Skin of body (tissue), 1 donor: ENCODE measurements at regions not wholly inside any gene's neighbourhood (a gene's known extent, or its start where the extent isn't known, plus 50 kb on each side); places are given as distances from the start of the nearest gene placed in this dataset.
"Not testable (repeated sequence)": the region's sequence is repeated elsewhere in the genome, so short reads cannot be mapped to it uniquely, and the experiment has no call there.

ENCODE experiments used
- DNase-seq: peaks from one replicate; lab custom pipeline; 2025; lab: John Stamatoyannopoulos, UW

DNA sequence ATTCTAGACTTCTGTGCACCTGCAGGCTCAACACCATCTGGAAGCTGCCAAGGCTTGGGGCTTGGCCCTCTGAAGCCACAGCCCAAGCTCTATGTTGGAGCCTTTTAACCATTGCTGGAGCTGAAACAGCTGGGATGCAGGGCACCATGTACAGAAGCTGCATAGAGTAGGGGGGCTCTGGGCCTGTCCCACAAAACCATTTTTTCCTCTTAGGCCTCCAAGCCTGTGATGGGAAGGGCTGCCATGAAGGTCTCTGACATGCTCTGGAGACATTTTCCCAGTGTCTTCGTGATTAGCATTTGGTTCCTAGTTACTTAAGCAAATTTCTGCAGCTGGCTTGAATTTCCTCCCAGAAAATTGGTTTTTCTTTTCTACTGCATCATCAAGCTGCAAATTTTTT lies 999.3 kb upstream of the GRIA3 start:
- DNase-seq, result no peak

DNA sequence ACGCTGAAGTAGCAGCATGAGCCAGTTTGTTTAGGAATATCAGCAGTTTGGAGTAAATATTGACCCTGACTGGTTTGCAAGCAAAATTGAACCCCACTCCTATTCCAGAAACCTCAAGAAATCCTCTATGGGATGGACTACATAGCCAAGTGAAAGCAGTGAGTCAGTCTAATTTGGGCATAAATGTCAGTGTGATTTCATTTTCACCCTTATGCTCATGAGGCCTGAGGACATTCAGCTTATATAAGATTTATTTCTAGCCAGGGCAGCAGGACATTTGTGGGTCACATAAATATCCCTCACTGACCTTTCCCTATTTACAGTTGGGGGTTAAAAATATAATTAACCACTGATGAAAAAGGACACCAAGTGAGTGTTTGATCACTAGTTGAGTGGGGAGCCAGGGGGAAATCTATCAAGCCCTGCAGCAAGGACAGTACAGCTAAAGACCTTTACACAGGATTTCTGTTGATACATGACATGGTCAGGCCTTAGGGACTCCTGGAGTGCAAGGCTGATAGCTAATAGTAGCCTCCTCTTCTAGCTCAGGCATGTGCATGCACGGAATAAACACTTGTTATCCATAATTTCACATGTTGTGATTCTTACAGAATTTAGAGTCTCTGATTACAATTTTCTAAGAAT lies 996.9 kb upstream of the GRIA3 start:
- no peak for DNase-seq

DNA sequence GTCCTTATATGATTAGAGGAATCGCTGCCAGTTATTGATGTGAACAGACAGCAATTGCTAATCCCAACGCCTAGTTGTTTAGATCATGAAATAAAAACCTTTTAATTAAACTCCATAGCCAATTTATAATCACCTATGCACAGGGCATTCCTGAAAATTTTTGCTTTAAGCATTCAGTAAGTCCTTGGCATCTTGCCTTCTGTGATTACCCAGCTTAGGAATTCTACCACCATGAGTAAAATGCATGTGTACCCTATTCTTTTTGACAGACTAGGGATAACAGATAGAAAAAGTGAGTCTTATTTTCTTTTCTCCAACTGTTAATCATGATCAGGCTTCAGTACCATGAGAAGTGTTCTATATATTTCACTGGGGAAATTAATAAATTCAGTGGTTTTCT lies 995.3 kb upstream of the GRIA3 start:
- DNase-seq, result no peak

GRCh38 chrX:122196343-122196742 lies 987.7 kb upstream of the GRIA3 start:
- DNase-seq, result no peak

DNA sequence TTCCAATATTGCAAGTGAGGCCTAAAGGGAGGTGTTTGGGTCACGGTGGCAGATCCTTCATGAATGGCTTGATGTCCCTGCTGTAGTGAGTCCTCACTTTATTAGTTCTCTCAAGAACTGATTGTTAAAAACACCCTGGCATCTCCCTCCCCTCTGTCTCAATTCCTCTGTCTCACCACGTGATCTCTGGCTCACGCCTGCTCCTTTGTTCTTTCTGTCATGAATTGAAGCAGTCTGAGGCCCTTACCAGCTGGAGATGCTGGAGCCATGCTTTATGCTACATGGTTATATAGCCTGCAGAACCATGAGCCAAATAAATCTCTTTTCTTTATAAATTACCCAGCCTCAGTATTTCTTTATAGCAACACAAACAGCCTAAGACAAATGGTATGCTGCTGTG lies 980.7 kb upstream of the GRIA3 start:
- no peak for DNase-seq

DNA sequence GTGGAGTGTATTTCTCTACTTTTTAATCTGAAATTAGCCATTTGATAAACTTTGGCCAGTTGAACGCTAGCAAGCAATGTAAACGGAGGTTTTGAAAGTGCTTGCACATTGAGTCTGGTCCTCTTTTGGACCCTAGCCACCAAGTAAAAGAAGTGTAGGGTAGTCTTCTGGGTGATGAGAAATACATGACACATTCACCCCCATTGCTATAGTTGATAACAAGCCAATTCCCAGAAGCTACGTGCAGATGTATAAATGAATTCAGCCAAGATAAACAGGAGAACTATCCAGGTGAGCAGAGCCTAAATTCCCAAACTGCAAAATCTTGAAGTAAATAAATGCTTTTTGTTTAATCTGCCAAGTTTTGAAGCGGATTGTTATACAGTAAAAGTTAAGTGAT lies 965.4 kb upstream of the GRIA3 start:
- no peak for DNase-seq

- no peak for DNase-seq
These were observed 964.9 kb upstream of the GRIA3 start for GRCh38 chrX:122219226-122219625.

DNA sequence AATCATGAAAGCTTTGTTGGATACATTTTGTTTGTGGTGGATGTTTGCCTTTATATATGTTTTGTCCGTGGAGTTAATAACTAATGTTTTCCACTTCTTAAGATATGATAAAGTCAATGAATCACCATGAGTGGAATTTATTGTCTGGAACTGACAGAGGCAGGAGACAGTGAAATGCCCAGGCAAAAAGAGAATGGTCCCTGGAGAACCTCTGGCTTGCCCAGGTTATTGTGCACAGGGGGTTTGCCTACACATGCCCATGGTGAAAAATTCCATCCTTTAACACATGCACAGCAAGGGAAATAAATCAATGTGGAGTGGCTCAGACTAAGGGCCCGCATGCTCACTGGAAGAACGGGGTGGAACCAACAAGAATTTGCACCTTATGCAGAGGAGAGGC lies 964.3 kb upstream of the GRIA3 start:
- no peak for DNase-seq

- DNase-seq, result no peak
These were observed 963.3 kb upstream of the GRIA3 start for GRCh38 chrX:122220644-122221373.

DNA sequence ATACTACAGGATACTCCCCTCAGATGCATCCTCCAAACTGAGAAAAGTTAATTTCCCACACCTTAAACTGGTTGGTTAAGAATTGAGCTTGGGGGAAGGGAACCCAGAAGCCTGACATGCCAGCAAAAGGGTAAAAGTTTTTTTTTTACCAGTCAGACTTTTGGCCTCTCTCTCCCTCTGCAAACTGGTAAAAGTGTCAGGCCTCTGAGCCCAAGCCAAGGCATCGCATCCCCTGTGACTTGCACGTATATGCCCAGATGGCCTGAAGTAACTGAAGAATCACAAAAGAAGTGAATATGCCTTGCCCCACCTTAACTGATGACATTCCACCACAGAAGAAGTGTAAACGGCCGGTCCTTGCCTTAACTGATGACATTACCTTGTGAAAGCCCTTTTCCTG lies 962.3 kb upstream of the GRIA3 start:
- DNase-seq, result not testable (repeated sequence)

GRCh38 chrX:122224137-122224536 lies 959.9 kb upstream of the GRIA3 start:
- not testable (repeated sequence) for DNase-seq

DNA sequence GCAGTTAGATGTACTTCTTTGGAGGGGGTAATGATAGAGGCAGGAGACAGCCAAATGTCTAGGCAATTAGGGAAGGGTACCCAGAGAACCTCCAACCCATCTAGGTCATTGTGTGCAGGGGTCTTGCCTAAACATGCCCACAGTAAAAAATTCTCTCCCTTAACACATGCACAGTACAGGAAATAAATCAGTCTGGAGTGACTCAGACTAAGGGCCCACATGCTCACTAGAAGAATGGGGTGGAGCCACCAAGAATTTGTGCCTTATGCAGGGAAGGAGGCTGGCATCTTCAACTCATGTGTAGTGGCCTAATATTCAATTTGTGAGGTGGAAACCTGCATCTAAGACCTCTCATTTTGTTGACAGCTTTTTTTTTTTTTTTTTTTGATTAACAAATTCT lies 945.3 kb upstream of the GRIA3 start:
- no peak for DNase-seq

DNA sequence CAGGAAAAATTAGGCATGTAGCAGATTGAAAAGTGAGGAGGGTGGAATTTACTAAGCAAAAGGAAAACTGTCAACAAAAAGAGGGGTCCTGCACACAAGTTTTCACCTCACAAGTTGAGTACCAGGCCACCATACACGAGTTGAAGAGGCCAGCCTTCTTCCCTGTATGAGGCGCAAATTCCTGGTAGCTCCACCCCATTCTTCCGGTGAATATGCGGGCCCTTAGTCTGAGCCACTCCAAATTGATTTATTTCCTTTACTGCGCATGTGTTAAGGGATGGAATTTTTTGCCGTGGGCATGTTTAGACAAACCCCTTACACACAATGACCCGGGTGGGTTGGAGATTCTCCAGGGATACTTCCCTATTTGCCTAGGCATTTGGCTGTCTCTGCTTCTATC lies 942.1 kb upstream of the GRIA3 start:
- DNase-seq, result no peak

DNA sequence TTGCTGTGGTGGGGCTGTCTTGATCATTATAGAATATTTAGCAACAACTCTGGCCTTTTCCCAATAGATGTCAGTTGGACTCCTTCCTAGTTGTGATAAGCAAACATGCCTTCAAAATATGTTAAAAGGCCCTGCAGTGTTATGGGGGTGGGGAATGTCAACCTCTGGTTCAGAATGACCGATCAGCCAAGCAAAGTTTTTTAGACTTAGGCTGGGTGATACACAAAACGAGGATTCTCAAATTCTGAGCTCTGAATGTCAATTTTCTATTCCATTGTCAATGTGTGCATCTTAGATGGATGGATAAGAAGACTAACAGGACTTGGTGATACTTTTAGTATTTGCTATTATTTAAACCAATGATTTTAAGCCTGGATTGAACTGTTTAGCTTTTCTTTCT lies 940.0 kb upstream of the GRIA3 start:
- DNase-seq, result no peak

DNA sequence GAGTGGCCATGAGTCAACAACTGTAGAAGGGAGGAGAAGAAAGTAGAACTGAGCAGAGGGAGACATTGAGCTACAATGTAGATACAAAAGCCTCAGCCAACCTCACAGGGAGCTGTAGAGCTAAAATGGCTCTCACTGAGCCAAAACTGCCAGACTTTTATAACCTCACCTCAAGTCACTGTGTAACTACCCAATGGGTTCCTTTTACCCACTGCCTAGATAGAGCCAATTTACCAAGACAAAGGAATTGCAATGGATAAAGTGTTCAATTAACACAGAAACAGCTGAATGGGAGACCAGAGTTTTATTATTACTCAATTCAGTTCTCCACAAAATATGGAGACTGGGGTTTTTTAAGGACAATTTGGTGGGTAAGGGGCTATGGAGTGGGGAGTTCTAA lies 938.9 kb upstream of the GRIA3 start:
- DNase-seq, result no peak

DNA sequence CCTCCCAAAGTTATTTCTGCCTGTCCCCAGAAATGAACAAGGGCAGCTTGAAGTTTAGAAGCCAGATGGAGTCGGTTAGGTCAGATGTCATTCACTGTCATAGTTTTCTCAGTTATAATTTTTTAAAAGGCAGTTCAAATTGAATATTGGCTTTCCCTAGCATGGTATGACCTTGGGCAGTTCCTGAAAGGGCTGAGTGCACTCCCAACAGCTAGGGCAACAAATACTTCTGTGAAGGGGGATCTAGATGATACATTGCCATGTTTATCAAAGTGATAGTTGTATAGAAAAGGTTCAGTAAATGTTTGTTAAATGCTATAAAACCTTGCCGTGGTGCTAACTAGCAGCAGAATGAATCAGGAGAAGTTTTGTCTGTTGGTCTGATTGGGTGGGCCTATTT lies 938.1 kb upstream of the GRIA3 start:
- no peak for DNase-seq

DNA sequence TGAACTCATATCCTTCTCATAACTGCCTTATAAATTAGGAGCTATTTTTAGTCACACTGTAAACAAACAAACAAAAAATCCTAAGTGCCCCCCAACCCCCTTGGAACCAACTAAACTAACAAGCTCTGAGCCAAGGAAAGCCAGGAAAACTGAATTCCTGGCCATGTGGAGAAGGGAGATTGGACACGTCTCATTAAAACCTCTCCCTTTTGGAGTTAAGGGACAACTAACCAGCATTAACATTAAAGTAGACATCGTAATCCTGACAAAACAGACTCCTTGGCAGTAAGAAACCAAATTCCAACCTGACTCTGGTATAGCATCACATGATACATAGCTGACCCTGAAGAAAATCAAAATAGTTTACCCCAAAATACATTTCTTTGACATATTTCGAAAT lies 937.1 kb upstream of the GRIA3 start:
- DNase-seq, result no peak

DNA sequence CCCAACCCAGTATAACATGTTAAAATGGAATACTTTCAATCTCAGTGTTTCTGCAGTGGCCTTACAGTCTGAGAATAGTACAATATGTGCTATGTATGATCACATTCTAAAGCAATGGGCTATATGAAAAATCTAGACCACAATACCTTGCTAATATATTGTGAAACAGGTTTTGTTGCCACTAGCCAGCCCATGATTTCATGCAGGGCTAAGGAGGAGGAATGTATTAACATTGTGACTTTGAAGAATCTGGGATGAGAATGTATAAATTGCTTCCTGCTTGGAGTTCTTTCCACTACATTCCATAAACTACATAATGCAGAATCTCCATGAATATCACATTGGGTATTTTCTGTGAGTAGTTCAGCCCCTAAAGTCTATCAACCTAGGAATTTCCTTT lies 935.4 kb upstream of the GRIA3 start:
- no peak for DNase-seq

GRCh38 chrX:122252454-122252853 lies 931.6 kb upstream of the GRIA3 start:
- no peak for DNase-seq

DNA sequence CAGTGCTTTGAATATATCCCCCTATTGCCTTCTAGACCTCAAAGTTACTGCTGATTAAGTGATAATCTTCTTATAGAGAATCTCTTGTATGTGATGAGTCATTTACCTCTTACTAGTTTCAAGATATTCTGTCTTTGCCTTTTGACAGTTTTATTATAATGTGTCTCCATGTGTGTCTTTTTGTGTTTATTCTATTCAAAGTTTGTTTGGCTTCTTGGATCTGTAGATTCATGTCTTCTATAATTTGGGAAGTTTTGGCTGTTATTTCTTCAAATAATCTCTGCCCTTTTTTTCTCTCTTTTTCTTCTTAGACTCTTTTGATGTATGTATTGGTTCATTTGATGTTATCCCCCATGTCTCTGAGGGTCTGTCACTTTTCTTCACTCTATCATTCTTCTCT lies 915.7 kb upstream of the GRIA3 start:
- no peak for DNase-seq

DNA sequence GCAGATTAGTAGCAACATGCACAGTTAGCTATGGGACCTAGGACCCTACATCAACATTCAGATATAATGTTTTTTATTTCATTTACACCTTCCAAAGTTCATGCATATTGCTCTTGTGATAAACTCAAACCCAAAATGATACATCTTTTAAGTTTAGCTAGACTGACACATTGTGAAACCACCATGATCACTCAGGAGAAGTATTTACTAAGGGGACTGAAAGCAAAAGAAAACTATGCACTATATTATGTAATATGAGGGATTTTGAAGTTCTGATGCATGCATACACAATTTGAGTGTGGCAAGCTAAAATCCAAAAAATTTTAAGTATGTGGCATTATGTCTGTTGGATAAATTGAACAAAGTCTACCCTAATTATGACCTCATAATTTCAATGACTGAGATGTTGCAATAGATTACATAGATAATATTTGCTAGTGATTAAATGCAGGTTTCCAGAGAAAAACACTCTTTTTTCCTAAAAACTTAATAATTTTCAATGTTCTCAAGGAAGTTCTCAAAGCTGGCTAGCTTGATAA lies 914.8 kb upstream of the GRIA3 start:
- no peak for DNase-seq

- DNase-seq, result no peak
These were observed 913.1 kb upstream of the GRIA3 start for GRCh38 chrX:122270809-122271494.

DNA sequence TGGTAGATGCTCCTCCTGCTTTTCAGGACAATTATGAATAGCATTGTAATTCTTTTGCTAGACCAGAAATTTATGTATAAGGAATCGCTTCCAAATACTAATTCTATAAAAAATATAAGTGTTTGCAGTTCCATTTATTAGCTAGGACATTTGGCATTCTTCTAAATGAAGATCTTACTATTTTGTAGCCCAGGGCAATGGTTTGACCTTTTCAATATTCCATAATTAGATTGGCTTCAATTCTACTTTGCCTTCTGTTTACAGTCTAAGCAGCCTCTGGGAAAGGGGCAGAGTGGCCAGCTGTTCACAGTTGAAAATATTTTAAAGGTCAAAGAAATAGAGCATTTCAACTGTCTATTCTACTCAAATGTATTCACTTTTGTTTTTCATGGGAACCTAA lies 912.1 kb upstream of the GRIA3 start:
- no peak for DNase-seq
